WTC11 (cell line): ENCODE measurements at regions not wholly inside any gene's neighbourhood (a gene's known extent, or its start where the extent isn't known, plus 50 kb on each side); places are given as distances from the start of the nearest gene placed in this dataset.

ENCODE experiments used
- CBFB ChIP-seq: sonication (generic); formaldehyde crosslinking; IDR thresholded peaks from 2 replicates; pipeline ENCODE4 v1.8.1; 2022; ENCODE audit warnings: mild to moderate bottlenecking, low read depth, missing genetic modification reagents
- CTCF ChIP-seq: fragments of 200-600 bp; IDR thresholded peaks from 2 replicates; pipeline ENCODE4 v1.8.0; 2022; ENCODE audit warnings: antibody characterized with exemption
- E2F4 ChIP-seq: sonication (generic); formaldehyde crosslinking; IDR thresholded peaks from 2 replicates; pipeline ENCODE4 v1.8.1; 2022; ENCODE audit warnings: low read depth, mild to moderate bottlenecking, moderate library complexity, missing genetic modification reagents, borderline replicate concordance
- ETV6 ChIP-seq: sonication (generic); formaldehyde crosslinking; IDR thresholded peaks from 2 replicates; pipeline ENCODE4 v1.8.1; 2022; ENCODE audit warnings: mild to moderate bottlenecking, missing genetic modification reagents
- JUN ChIP-seq: sonication (generic); formaldehyde crosslinking; IDR thresholded peaks from 2 replicates; pipeline ENCODE4 v1.8.0; 2023; ENCODE audit warnings: mild to moderate bottlenecking, missing genetic modification reagents
- SMAD4 ChIP-seq: sonication (generic); formaldehyde crosslinking; IDR thresholded peaks from 2 replicates; pipeline ENCODE4 v1.8.0; 2022; ENCODE audit warnings: mild to moderate bottlenecking, missing genetic modification reagents
- SP1 ChIP-seq: sonication (generic); formaldehyde crosslinking; conservative IDR thresholded peaks from 2 replicates; pipeline ENCODE4 v1.8.1; 2022; ENCODE audit warnings: missing genetic modification reagents
- ZBTB21 ChIP-seq: sonication (generic); formaldehyde crosslinking; IDR thresholded peaks from 2 replicates; pipeline ENCODE4 v1.8.1; 2023; ENCODE audit warnings: mild to moderate bottlenecking, missing genetic modification reagents, borderline replicate concordance
- ZNF232 ChIP-seq: sonication (generic); formaldehyde crosslinking; IDR thresholded peaks from 2 replicates; pipeline ENCODE4 v1.8.0; 2022; ENCODE audit warnings: mild to moderate bottlenecking, missing genetic modification reagents

- TF ChIP-seq ETV6 (CRISPR knock-in tag): no peak
- TF ChIP-seq CTCF: no peak
- TF ChIP-seq JUN (CRISPR knock-in tag): no peak
- TF ChIP-seq SMAD4 (CRISPR knock-in tag): no peak
- no peak for TF ChIP-seq CBFB
- no peak for TF ChIP-seq ZNF232 (CRISPR knock-in tag)
- TF ChIP-seq SP1 (CRISPR knock-in tag): no peak
- TF ChIP-seq E2F4: no peak
- no peak for TF ChIP-seq ZBTB21 (CRISPR knock-in tag)
These were observed 50.3 kb upstream of the CNIH3 start for GRCh38 chr1:224565611-224566406.
